Upper lobe of left lung (tissue), 4 donors: ENCODE measurements at regions not wholly inside any gene's neighbourhood (a gene's known extent, or its start where the extent isn't known, plus 50 kb on each side); places are given as distances from the start of the nearest gene placed in this dataset.

Source experiments
- POLR2A ChIP-seq, 4 donors: fragments of 450-650 bp; IDR thresholded peaks; one replicate each; pipeline ENCODE4 v1.5.1; 2016 to 2017; ENCODE audit warnings: antibody characterized with exemption in 4 of 4, mild to moderate bottlenecking in 2 of 4
- TF ChIP-seq, protein P1 (sequence below), 6 experiments: fragments of 450-650 bp in 4 of 6; fragments of 200-600 bp in 2 of 6; sonication (generic) in 2 of 6; IDR thresholded peaks; one replicate each; pipeline ENCODE4 v1.5.1; 2016 to 2019; ENCODE audit warnings: antibody characterized with exemption in 6 of 6

DNA sequence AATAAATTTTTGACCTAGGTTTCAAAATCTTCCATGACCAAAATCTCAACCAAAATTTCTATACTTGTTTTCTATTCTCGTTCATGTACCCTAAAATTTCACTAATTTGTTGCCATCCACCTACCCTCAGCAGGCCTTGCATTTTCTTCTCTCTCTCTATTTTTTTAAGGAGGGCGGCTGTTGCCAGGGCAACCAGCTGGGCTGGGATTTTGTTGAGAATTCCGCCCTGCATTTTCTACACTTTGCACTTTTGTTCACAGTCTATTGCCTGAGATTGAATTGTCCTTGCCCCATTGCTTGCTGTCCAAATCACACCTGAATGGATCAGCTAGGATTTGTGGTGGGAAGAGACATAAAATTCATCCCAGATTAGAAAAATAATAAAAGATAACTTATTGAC, 657.5 kb upstream of the NRP1 start:
- TF ChIP-seq POLR2A (IDR thresholded peaks at IDR 0.05): no peak
- TF ChIP-seq, protein P1, sequence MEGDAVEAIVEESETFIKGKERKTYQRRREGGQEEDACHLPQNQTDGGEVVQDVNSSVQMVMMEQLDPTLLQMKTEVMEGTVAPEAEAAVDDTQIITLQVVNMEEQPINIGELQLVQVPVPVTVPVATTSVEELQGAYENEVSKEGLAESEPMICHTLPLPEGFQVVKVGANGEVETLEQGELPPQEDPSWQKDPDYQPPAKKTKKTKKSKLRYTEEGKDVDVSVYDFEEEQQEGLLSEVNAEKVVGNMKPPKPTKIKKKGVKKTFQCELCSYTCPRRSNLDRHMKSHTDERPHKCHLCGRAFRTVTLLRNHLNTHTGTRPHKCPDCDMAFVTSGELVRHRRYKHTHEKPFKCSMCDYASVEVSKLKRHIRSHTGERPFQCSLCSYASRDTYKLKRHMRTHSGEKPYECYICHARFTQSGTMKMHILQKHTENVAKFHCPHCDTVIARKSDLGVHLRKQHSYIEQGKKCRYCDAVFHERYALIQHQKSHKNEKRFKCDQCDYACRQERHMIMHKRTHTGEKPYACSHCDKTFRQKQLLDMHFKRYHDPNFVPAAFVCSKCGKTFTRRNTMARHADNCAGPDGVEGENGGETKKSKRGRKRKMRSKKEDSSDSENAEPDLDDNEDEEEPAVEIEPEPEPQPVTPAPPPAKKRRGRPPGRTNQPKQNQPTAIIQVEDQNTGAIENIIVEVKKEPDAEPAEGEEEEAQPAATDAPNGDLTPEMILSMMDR (IDR thresholded peaks at IDR 0.05): no peak
